Activated T-helper 17 cell treated with anti-CD3 and anti-CD28 coated beads, Interleukin-2, amount 50 U/mL, for 72 hours (primary cell): ENCODE measurements at regions not wholly inside any gene's neighbourhood (a gene's known extent, or its start where the extent isn't known, plus 50 kb on each side); places are given as distances from the start of the nearest gene placed in this dataset.
"Not testable (repeated sequence)": the region's sequence is repeated elsewhere in the genome, so short reads cannot be mapped to it uniquely, and the experiment has no call there.

Experiments used
- ATAC-seq: fragments of 150-1000 bp; cut with Tn5 transposase; replicated peaks from 2 replicates; pipeline ENCODE4 v1.10.0; 2021; ENCODE audit warnings: mild to moderate bottlenecking, moderate library complexity
- H3K27ac Mint-ChIP-seq: one replicate; pipeline ENCODE4 v1.8.0; 2022; ENCODE audit warnings: mixed read lengths
- H3K27me3 Mint-ChIP-seq: one replicate; pipeline ENCODE4 v1.8.0; 2022; ENCODE audit warnings: mixed read lengths
- H3K36me3 Mint-ChIP-seq: one replicate; pipeline ENCODE4 v1.8.0; 2022; ENCODE audit warnings: low read depth, mild to moderate bottlenecking, mixed read lengths
- H3K4me1 Mint-ChIP-seq: one replicate; pipeline ENCODE4 v1.8.0; 2022; ENCODE audit warnings: mixed read lengths
- H3K4me3 Mint-ChIP-seq: one replicate; pipeline ENCODE4 v1.8.0; 2022; ENCODE audit warnings: mild to moderate bottlenecking, mixed read lengths
- H3K9me3 Mint-ChIP-seq: one replicate; pipeline ENCODE4 v1.8.0; 2022; ENCODE audit warnings: mixed read lengths

- H3K9me3 Mint-ChIP-seq: peaks cover 11% of the 10 kb centered on the region
- H3K4me1 Mint-ChIP-seq: peaks cover 13% of the 10 kb centered on the region
- ATAC-seq: no peak
- no peak overlapping the region for H3K4me3 Mint-ChIP-seq
- H3K27me3 Mint-ChIP-seq: no peaks in the 10 kb centered on the region
- H3K36me3 Mint-ChIP-seq: peaks cover 36% of the 10 kb centered on the region
- H3K27ac Mint-ChIP-seq: no peak overlapping the region
Observed at GRCh38 chr5:56307714-56308333, 74.7 kb upstream of the ANKRD55 start.

GRCh38 chr5:56306433-56307150 lies 73.5 kb upstream of the ANKRD55 start:
- Mint-ChIP-seq H3K27ac (no peak overlapping the region), H3K9me3 (peaks cover 11% of the 10 kb centered on the region), H3K4me3 (no peak overlapping the region), H3K4me1 (peaks cover 6% of the 10 kb centered on the region), H3K27me3 (no peaks in the 10 kb centered on the region), H3K36me3 (peaks cover 25% of the 10 kb centered on the region)
- ATAC-seq: no peak

- no peak for ATAC-seq
Observed at GRCh38 chr5:56305001-56305950, 72.1 kb upstream of the ANKRD55 start.

GRCh38 chr5:56303511-56303910 lies 70.4 kb upstream of the ANKRD55 start:
- Mint-ChIP-seq H3K4me1 (no peaks in the 10 kb centered on the region), H3K4me3 (no peak overlapping the region), H3K27me3 (no peaks in the 10 kb centered on the region), H3K36me3 (peaks cover 5% of the 10 kb centered on the region), H3K9me3 (peaks cover 11% of the 10 kb centered on the region), H3K27ac (no peak overlapping the region)
- no peak for ATAC-seq

More at GRCh38 chr5:56305001-56305950, 72.1 kb upstream of the ANKRD55 start:
- Mint-ChIP-seq H3K36me3 (peaks cover 19% of the 10 kb centered on the region), H3K27ac (no peak overlapping the region), H3K9me3 (peaks cover 11% of the 10 kb centered on the region), H3K4me3 (no peak overlapping the region), H3K27me3 (no peaks in the 10 kb centered on the region), H3K4me1 (no peaks in the 10 kb centered on the region)

GRCh38 chr5:56302027-56302426 lies 68.9 kb upstream of the ANKRD55 start:
- H3K4me1 Mint-ChIP-seq: no peaks in the 10 kb centered on the region
- H3K27me3 Mint-ChIP-seq: no peaks in the 10 kb centered on the region
- no peak for ATAC-seq
- peaks cover 11% of the 10 kb centered on the region for H3K9me3 Mint-ChIP-seq
- H3K36me3 Mint-ChIP-seq: peaks cover 5% of the 10 kb centered on the region
- no peak overlapping the region for H3K27ac Mint-ChIP-seq
- H3K4me3 Mint-ChIP-seq: no peak overlapping the region

GRCh38 chr5:56301069-56301468 lies 67.9 kb upstream of the ANKRD55 start:
- Mint-ChIP-seq H3K27ac (no peak overlapping the region), H3K9me3 (peaks cover 4% of the 10 kb centered on the region), H3K4me1 (no peaks in the 10 kb centered on the region), H3K4me3 (no peak overlapping the region), H3K27me3 (no peaks in the 10 kb centered on the region), H3K36me3 (peaks cover under 1% of the 10 kb centered on the region)
- no peak for ATAC-seq

- no peak overlapping the region for H3K4me3 Mint-ChIP-seq
- no peaks in the 10 kb centered on the region for H3K4me1 Mint-ChIP-seq
- H3K36me3 Mint-ChIP-seq: no peaks in the 10 kb centered on the region
- ATAC-seq: no peak
- H3K9me3 Mint-ChIP-seq: no peaks in the 10 kb centered on the region
- H3K27ac Mint-ChIP-seq: no peak overlapping the region
- no peaks in the 10 kb centered on the region for H3K27me3 Mint-ChIP-seq
Observed at GRCh38 chr5:56299212-56299611, 66.1 kb upstream of the ANKRD55 start.

GRCh38 chr5:56298336-56299090 lies 65.4 kb upstream of the ANKRD55 start:
- Mint-ChIP-seq H3K27me3 (no peaks in the 10 kb centered on the region), H3K4me1 (no peaks in the 10 kb centered on the region), H3K36me3 (no peaks in the 10 kb centered on the region), H3K9me3 (no peaks in the 10 kb centered on the region), H3K4me3 (no peak overlapping the region), H3K27ac (no peak overlapping the region)
- ATAC-seq: no peak

- ATAC-seq: no peak
- Mint-ChIP-seq H3K9me3 (no peaks in the 10 kb centered on the region), H3K4me3 (no peak overlapping the region)
Observed at GRCh38 chr5:56297851-56298250, 64.7 kb upstream of the ANKRD55 start.

GRCh38 chr5:56295311-56295710 lies 62.2 kb upstream of the ANKRD55 start:
- H3K4me3 Mint-ChIP-seq, H3K36me3 Mint-ChIP-seq, ATAC-seq, H3K27me3 Mint-ChIP-seq, H3K4me1 Mint-ChIP-seq, H3K9me3 Mint-ChIP-seq, H3K27ac Mint-ChIP-seq: not testable (repeated sequence)

More at GRCh38 chr5:56297851-56298250, 64.7 kb upstream of the ANKRD55 start:
- Mint-ChIP-seq H3K36me3 (no peaks in the 10 kb centered on the region), H3K27ac (no peak overlapping the region), H3K4me1 (no peaks in the 10 kb centered on the region), H3K27me3 (no peaks in the 10 kb centered on the region)

GRCh38 chr5:56294354-56294753 lies 61.2 kb upstream of the ANKRD55 start:
- ATAC-seq: no peak
- Mint-ChIP-seq H3K36me3 (no peaks in the 10 kb centered on the region), H3K27me3 (no peaks in the 10 kb centered on the region), H3K4me1 (no peaks in the 10 kb centered on the region), H3K27ac (no peak overlapping the region), H3K4me3 (no peak overlapping the region), H3K9me3 (no peaks in the 10 kb centered on the region)

- not testable (repeated sequence) for H3K9me3 Mint-ChIP-seq, H3K27me3 Mint-ChIP-seq, H3K4me1 Mint-ChIP-seq, ATAC-seq, H3K4me3 Mint-ChIP-seq, H3K36me3 Mint-ChIP-seq, H3K27ac Mint-ChIP-seq
Observed at GRCh38 chr5:56292874-56293273, 59.7 kb upstream of the ANKRD55 start.

- Mint-ChIP-seq H3K4me3 (no peak overlapping the region), H3K9me3 (no peaks in the 10 kb centered on the region), H3K27me3 (no peaks in the 10 kb centered on the region), H3K4me1 (no peaks in the 10 kb centered on the region), H3K36me3 (no peaks in the 10 kb centered on the region), H3K27ac (no peak overlapping the region)
- no peak for ATAC-seq
Observed at GRCh38 chr5:56291661-56292374, 58.7 kb upstream of the ANKRD55 start.
